NCI-H446 treated with DMSO at 0.1 percent for 48 hours (cell line): ENCODE measurements at regions not wholly inside any gene's neighbourhood (a gene's known extent, or its start where the extent isn't known, plus 50 kb on each side); places are given as distances from the start of the nearest gene placed in this dataset.

Experiments used
- DNase-seq: peaks from one replicate; lab custom pipeline; 2025; lab: John Stamatoyannopoulos, UW

- DNase-seq, result no peak
Measured at GRCh38 chr5:73339051-73339575, 109.5 kb downstream of the FOXD1 start.

GRCh38 chr5:73338256-73339050 is 110.1 kb downstream of the FOXD1 start:
- DNase-seq, result no peak

- peak; percentile 39 for DNase-seq
Measured at GRCh38 chr5:73337586-73338255, 110.9 kb downstream of the FOXD1 start.

- DNase-seq, result no peak
Measured at GRCh38 chr5:73336366-73336765, 112.2 kb downstream of the FOXD1 start.

- no peak for DNase-seq
Measured at GRCh38 chr5:73333944-73334703, 114.5 kb downstream of the FOXD1 start.

DNA sequence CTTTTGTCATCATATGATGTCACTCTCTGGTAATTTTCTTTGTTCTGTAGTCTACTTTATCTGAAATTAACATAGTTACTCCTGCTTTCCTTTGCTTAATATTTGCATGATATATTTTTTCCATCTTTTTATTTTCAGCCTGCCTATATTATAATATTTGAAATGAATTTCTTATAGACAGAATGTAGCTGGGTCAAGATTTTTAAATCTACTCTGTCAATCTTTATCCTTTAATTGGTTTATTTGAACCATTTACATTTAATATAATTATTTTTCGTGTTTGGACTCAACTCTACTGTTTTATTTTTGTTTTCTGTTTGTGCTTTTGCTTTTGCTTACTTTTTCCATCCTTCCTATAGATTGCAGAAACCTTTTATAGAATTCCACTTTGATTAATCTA is 118.0 kb downstream of the FOXD1 start:
- no peak for DNase-seq

GRCh38 chr5:73328640-73329039 is 119.9 kb downstream of the FOXD1 start:
- no peak for DNase-seq

DNA sequence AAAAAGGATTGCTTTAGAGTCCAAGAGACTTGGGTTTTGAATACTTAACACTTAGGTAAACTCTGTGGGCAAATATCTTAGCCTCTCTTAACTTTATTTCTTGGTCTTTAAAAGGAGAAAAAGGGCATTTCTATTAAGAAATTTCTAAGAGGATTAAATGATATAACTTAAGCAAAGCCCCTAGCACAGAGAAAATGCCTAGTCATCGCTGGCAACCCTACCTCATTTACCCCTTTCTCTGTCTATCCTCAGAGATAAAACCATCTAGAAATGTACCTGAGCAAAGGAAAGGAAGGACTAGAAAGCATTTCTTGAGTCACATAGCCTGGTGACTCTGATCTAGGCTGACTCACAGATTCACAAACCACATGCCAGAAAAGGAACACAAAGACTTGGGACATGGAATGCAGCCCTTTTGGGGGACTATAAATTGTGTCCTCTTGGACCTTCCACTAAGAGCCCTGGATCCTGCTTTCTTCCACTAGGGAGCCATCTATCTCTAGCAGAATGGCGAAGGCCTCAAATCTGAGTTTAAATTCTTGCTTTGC is 120.6 kb downstream of the FOXD1 start:
- no peak for DNase-seq

GRCh38 chr5:73325546-73325945 is 123.0 kb downstream of the FOXD1 start:
- DNase-seq, result no peak

GRCh38 chr5:73323466-73323865 is 125.1 kb downstream of the FOXD1 start:
- no peak for DNase-seq

- no peak for DNase-seq
Measured at GRCh38 chr5:73322437-73323076, 126.0 kb downstream of the FOXD1 start.

GRCh38 chr5:73321757-73322436 is 126.7 kb downstream of the FOXD1 start:
- DNase-seq, result no peak

GRCh38 chr5:73319036-73319435 is 129.5 kb downstream of the FOXD1 start:
- DNase-seq, result no peak

DNA sequence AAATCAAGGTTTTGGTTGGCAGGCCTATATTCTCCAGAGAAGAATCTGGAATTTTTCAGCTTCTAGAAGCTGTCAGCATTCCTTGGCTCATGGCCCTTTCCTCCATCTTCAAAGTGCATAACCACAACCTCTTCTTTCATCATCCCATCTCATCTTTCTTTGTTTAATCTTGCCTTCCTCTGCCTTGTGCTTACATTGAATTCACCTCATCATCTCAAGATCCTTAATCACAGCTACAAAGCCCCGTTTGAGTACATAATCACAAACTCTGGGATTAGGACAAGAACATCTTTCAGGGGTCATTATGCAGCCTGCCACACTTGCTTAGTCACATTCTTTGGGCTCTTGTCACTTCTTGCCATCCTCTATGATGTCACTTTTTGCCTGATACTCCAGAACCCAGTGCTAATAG is 130.3 kb downstream of the FOXD1 start:
- DNase-seq, result no peak

DNA sequence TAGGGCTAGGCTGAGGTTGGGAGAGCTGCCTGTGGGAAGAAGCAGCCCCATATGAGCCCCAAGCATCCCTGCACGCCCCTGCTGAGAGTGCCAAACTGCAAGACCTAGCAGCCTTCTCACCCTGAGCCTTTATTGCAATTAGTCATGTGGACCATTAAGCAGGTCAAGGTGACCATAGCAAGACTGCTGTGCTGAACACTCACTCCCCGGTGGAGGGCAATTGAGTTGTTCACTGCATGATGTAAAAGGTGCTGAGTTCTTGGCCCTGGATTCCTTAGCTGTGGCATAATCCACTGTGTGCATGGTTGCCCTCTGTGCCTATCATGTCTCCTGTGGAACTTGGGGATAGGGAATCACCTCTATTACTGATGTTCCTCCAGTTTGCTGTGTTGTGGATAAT is 131.1 kb downstream of the FOXD1 start:
- DNase-seq, result no peak

- DNase-seq, result no peak
Measured at GRCh38 chr5:73314395-73315257, 134.0 kb downstream of the FOXD1 start.

- no peak for DNase-seq
Measured at GRCh38 chr5:73312872-73313510, 135.6 kb downstream of the FOXD1 start.

GRCh38 chr5:73312146-73312871 is 136.3 kb downstream of the FOXD1 start:
- DNase-seq, result no peak
